K562 (cell line): ENCODE measurements at regions not wholly inside any gene's neighbourhood (a gene's known extent, or its start where the extent isn't known, plus 50 kb on each side); places are given as distances from the start of the nearest gene placed in this dataset.

Source experiments
- MXI1 ChIP-seq: IDR thresholded peaks from 2 replicates; pipeline ENCODE4 v1.6.1; 2011; ENCODE audit warnings: low read depth, mild to moderate bottlenecking, improper control_type of control experiment, low read length
- POLR2A ChIP-seq: fragments of 450-650 bp; conservative IDR thresholded peaks from 2 replicates; pipeline ENCODE4 v1.6.1; 2016
- SOX6 ChIP-seq: fragments of 450-650 bp; IDR thresholded peaks from 2 replicates; pipeline ENCODE4 v1.6.1; 2014; ENCODE audit warnings: mild to moderate bottlenecking
- ZNF175 ChIP-seq: fragments of 200-800 bp; sonication (Bioruptor generic); IDR thresholded peaks from 2 replicates; pipeline ENCODE4 v1.6.1; 2016; ENCODE audit warnings: low read depth, mild to moderate bottlenecking, missing genetic modification characterization, missing compliant biosample characterization
- TF ChIP-seq, protein P1 (sequence below), 3 experiments: IDR thresholded peaks in 2 of 3; conservative IDR thresholded peaks in 1 of 3; 2 replicates each; pipeline ENCODE4 v1.5.1; 2011 to 2012; ENCODE audit warnings: low read length in 3 of 3, mild to moderate bottlenecking in 3 of 3, control low read depth in 2 of 3, improper control_type of control experiment in 1 of 3, inconsistent platforms in 1 of 3, low read depth in 1 of 3, mixed read lengths in 1 of 3, moderate library complexity in 1 of 3; ENCODE audit not compliant: insufficient read depth in 2 of 3

DNA sequence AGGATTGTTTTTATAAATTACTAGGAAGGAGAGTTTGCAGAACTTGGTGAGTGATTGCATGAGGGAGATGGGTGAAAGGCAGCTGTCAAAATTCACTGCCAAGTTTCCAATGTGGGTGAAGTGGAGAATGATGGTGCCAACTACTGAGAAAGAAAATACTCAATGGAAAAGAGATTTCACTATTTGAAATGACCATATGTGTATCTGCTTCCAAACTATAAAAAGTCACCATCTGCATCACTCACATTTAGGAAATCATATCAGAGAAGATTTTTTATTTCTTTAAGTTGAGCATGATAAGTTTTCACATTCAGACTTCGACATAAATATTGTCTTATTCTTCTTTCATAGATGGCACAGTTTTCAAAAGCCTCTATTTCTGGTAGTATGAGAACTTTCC, 570.0 kb upstream of the DSEL start:
- TF ChIP-seq, protein P1, sequence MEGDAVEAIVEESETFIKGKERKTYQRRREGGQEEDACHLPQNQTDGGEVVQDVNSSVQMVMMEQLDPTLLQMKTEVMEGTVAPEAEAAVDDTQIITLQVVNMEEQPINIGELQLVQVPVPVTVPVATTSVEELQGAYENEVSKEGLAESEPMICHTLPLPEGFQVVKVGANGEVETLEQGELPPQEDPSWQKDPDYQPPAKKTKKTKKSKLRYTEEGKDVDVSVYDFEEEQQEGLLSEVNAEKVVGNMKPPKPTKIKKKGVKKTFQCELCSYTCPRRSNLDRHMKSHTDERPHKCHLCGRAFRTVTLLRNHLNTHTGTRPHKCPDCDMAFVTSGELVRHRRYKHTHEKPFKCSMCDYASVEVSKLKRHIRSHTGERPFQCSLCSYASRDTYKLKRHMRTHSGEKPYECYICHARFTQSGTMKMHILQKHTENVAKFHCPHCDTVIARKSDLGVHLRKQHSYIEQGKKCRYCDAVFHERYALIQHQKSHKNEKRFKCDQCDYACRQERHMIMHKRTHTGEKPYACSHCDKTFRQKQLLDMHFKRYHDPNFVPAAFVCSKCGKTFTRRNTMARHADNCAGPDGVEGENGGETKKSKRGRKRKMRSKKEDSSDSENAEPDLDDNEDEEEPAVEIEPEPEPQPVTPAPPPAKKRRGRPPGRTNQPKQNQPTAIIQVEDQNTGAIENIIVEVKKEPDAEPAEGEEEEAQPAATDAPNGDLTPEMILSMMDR (IDR thresholded peaks at IDR 0.05 in 2 of 3, conservative IDR thresholded peaks at IDR 0.05 in 1 of 3; ENCODE audit: insufficient read depth in 2 of 3, low read depth in 1 of 3, low read length in 3 of 3): no peak
- TF ChIP-seq SOX6 (no peak), POLR2A (no peak), ZNF175 (no peak), MXI1 (no peak)
